AG10803 (cell line): ENCODE measurements at regions not wholly inside any gene's neighbourhood (a gene's known extent, or its start where the extent isn't known, plus 50 kb on each side); places are given as distances from the start of the nearest gene placed in this dataset.
"Not testable (repeated sequence)": the region's sequence is repeated elsewhere in the genome, so short reads cannot be mapped to it uniquely, and the experiment has no call there.

Experiments
- DNase-seq: peaks from one replicate; pipeline ENCODE4 v3.0.0; 2010; ENCODE audit warnings: low read depth
- H3K4me3 ChIP-seq: 2 replicates; pipeline ENCODE4 v1.5.1; 2011; ENCODE audit warnings: mild to moderate bottlenecking, low read length, control low read depth
- CTCF ChIP-seq: conservative IDR thresholded peaks from 2 replicates; pipeline ENCODE4 v1.5.1; 2011; ENCODE audit warnings: mild to moderate bottlenecking, low read length, control low read depth, inconsistent platforms

- H3K4me3 ChIP-seq, result no peak overlapping the region
- no peak for TF ChIP-seq CTCF
- no peak for DNase-seq
Observed at GRCh38 chr16:79946252-79946651, 345.7 kb upstream of the MAF start.

- DNase-seq, result peak; percentile 25
- no peak for TF ChIP-seq CTCF
- H3K4me3 ChIP-seq, result no peak overlapping the region
Observed at GRCh38 chr16:79943736-79944135, 343.2 kb upstream of the MAF start.

- no peak for DNase-seq
- no peak overlapping the region for H3K4me3 ChIP-seq
- TF ChIP-seq CTCF, result no peak
Observed at GRCh38 chr16:79938575-79938974, 338.0 kb upstream of the MAF start.

GRCh38 chr16:79937671-79938070, 337.1 kb upstream of the MAF start:
- not testable (repeated sequence) for DNase-seq

GRCh38 chr16:79933603-79934002, 333.1 kb upstream of the MAF start:
- DNase-seq, result no peak
- H3K4me3 ChIP-seq, result no peak overlapping the region
- TF ChIP-seq CTCF, result no peak

More at GRCh38 chr16:79937671-79938070, 337.1 kb upstream of the MAF start:
- not testable (repeated sequence) for H3K4me3 ChIP-seq

- H3K4me3 ChIP-seq, result no peak overlapping the region
- no peak for TF ChIP-seq CTCF
- no peak for DNase-seq
Observed at GRCh38 chr16:79932572-79932971, 332.0 kb upstream of the MAF start.

GRCh38 chr16:79931721-79932120, 331.2 kb upstream of the MAF start:
- no peak for DNase-seq
- TF ChIP-seq CTCF, result no peak
- no peak overlapping the region for H3K4me3 ChIP-seq
